Esophagus muscularis mucosa (tissue), 3 donors: ENCODE measurements at regions not wholly inside any gene's neighbourhood (a gene's known extent, or its start where the extent isn't known, plus 50 kb on each side); places are given as distances from the start of the nearest gene placed in this dataset.

Source experiments
- POLR2A ChIP-seq: fragments of 450-650 bp; IDR thresholded peaks from one replicate; pipeline ENCODE4 v1.6.1; 2017; ENCODE audit warnings: antibody characterized with exemption, moderate library complexity, mild to moderate bottlenecking, low read depth
- TF ChIP-seq, protein P1 (sequence below), 3 experiments: fragments of 200-600 bp in 2 of 3; fragments of 450-650 bp in 1 of 3; sonication (generic) in 2 of 3; IDR thresholded peaks; one replicate each; pipeline ENCODE4 v1.5.1; 2017 to 2019; ENCODE audit warnings: antibody characterized with exemption in 3 of 3, mild to moderate bottlenecking in 2 of 3, moderate library complexity in 1 of 3

DNA sequence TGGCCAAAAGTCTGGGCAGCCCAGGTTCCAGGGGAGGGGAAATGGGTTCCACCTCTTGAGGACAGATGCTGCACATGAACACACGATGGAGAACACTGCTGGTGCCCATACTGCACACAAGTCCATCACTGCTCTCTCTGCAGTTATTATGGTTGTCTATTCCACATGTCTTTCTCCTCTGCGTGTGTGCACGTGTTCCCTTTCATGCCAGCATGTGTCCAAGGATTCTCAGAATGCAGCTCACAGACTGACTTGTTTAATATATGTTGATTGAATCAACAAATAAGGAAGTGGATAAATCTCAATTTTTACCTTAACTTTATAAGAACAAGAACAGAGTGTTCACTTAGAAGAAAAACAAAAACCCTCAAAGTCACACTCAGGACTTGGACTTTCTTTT lies 158.9 kb downstream of the FNDC1 start:
- TF ChIP-seq, protein P1, sequence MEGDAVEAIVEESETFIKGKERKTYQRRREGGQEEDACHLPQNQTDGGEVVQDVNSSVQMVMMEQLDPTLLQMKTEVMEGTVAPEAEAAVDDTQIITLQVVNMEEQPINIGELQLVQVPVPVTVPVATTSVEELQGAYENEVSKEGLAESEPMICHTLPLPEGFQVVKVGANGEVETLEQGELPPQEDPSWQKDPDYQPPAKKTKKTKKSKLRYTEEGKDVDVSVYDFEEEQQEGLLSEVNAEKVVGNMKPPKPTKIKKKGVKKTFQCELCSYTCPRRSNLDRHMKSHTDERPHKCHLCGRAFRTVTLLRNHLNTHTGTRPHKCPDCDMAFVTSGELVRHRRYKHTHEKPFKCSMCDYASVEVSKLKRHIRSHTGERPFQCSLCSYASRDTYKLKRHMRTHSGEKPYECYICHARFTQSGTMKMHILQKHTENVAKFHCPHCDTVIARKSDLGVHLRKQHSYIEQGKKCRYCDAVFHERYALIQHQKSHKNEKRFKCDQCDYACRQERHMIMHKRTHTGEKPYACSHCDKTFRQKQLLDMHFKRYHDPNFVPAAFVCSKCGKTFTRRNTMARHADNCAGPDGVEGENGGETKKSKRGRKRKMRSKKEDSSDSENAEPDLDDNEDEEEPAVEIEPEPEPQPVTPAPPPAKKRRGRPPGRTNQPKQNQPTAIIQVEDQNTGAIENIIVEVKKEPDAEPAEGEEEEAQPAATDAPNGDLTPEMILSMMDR (IDR thresholded peaks at IDR 0.05) = no peak
- TF ChIP-seq POLR2A = no peak
